ENCODE measurements at regions not wholly inside any gene's neighbourhood (a gene's known extent, or its start where the extent isn't known, plus 50 kb on each side); places are given as distances from the start of the nearest gene placed in this dataset.

DNA sequence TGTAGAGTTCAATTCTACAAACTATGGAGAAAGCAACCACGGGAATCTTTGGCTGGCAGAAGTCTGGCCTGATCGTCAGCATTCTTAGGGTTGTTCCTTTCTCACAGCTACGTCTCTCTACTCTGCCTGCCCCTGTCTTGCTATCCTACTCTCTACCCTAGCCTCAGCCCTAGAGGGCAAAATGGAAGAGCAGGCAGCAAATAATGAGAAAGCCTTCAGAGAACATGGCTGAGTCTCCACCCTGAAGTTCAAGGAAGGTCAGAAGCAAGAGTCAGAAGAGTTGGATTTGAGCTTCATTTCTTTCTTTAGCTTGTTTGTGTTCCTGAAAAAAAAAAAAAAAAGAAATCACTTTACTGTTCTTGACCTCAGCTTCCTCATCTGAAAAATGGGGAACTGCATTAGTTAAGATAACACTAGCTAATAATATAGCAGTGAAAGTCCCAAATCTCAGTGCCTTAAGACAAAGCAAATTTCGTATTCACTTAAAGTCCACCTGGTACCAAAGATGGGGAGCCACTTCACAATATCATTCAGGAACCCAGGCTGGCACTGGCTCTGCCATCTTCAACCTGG, 50.2 kb upstream of the CCND2 start:
- in situ Hi-C loops (cut with HindIII; ENCODE audit: low pct_unique_long_range_greater_than_20kb, low sequenced_read_pairs), result no loop called here

DNA sequence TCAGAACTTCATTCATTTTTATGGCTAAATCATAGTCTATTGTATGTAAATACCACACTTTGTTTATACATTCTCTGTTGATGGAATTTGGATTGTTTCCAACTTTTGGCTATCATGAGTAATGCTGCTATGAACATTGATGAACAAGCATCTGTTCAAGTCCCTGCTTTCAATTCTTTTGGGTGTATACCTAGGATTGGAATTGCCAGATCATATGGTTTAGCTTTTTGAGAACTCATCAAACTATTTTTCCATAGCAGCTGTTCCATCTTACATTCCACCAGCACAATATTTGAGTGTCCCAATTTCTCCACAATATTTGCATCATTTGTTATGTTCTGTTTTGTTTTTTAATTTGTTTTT, 52.3 kb upstream of the CCND2 start:
- DNase-seq (ENCODE audit: low read depth), result no peak
- in situ Hi-C loops (cut with HindIII; ENCODE audit: low pct_unique_long_range_greater_than_20kb, low sequenced_read_pairs), result no loop called here

More for the DNA sequence above, 50.2 kb upstream of the CCND2 start:
- no peak for DNase-seq (ENCODE audit: low read depth)

DNA sequence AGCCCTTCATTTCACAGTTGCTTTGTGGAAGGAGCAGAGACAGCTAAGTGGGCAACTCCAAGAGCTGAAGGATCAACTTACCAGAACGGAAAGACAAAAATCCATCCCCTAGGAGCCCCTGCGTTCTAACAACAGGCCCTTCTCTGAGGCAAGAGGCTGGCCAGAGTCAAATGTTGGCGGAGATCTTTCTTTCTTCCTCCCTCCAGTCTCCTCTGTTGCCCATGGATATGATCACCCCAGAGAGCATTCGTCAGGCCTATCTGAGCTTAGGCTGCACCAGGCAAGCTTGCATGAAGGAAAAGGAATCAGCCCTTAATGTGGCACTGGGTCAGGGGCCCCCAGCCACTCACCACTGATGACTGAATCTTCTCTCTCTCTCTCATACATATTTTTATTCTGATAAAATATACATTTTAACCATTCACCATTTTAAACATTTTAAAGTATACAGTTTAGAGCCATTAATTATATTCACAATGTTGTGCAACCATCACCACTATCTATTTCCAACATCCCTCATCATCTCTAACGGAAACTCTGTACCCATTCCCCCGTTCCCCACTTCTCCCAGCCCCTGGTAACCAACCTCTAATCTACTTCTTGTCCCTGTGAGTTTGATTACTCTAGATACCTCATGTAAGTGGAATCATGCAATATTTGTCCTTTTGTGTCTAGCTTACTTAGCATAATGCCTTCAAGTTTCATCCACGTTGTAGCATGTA, 52.9 kb upstream of the CCND2 start:
- in situ Hi-C loops (cut with HindIII; ENCODE audit: low pct_unique_long_range_greater_than_20kb, low sequenced_read_pairs), result no loop called here

DNA sequence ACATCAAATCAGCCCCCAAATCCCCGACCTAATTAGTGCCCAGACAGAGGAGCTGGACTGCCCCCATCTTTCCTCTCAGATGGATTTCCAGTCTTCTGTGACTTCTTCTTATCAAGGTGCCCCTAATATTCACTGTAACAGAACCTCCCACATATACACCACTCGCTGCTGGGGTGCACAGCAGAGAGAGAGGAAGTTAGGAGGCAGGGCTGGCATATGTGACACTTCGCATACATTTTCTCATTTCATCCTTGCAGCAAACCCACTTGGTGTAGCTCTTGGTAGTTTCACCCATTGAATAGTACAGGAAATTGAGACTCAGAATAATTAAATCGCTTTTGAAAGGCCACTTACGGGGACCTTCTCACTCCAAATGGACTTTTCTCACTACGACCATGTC, 56.5 kb upstream of the CCND2 start:
- in situ Hi-C loops (cut with HindIII; ENCODE audit: low pct_unique_long_range_greater_than_20kb, low sequenced_read_pairs), result no loop called here

More for the DNA sequence above, 52.9 kb upstream of the CCND2 start:
- no peak for DNase-seq (ENCODE audit: low read depth)

DNA sequence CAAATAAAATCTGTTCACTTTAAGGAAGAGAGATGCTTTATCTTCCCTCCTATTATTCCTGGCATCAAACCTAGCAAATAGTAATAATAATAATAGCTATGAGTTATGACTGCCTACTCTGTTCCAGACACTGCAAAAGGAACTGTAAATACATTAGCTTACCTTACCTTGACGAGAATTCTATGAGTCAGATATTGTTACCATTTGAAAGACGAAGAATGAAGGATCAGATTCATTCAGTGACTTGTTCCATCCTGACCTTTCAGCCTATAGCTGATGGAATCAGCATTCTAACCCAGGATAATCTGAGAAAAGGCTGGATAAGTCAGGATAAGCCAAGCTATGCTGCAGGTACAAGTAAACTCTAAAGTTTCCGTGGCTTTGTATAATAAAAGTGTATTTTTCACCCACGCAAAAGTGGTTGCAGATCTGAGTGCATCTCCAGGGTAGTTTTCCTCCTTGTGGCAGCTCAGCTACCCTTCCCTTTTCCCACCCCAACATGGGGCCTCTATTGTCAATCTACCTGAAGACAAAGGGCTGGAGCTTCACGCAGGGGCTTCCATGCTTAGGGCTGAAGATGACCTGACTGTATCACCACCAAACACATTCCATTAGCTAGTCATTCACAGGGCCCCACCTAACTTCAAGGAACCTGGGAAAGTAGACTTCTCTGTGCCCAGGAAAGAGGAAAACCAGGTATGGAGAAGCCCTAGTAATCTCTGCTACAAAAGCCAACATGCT, 57.2 kb upstream of the CCND2 start:
- in situ Hi-C loops (cut with HindIII; ENCODE audit: low pct_unique_long_range_greater_than_20kb, low sequenced_read_pairs), result no loop called here
- DNase-seq (ENCODE audit: low read depth), result no peak

More for the DNA sequence above, 56.5 kb upstream of the CCND2 start:
- DNase-seq (ENCODE audit: low read depth), result no peak

DNA sequence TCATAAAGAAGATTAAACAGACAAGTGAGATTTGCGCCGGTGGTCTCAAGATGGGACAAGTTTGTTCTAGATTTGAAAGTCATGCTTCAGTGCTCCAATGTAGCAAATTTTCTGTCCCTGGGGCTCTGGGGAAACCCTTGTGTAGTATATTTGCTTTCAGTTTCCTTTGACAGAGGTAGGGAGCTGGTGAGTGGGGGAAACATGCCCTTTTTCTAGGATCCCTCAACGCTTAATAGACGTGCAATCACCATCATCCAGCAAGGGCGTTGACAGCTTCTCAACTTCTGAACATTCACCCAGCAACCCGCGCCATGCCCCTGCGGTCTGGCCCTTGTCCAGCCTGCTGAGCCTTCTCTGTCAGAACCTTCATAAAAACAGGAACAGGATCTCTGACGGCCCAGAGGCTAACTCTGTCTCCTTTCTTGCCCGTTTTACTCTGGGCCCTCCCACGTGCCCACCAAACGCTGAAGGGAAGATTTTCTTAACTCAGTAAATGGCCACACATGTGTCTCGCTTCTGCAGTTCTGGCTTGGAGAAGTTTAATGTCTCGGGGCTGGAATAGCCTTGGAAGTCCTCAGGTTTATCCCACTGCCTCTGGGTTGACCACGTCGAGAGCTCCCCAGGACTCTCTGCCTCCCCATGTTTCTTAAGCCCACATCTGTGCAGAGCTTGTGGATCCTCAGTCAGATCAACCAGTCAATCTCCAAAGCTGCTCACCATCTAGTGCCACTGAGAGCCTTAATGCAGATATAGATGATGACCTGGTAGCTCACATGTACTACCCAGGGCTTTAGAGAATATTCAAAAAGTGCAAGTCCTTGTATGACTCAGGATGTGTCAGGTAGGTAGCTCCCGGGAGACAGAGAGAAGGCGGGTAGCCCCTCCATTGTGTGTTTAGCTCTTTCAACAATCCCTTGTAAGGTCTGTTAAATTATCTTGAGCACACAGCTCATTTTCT, 58.1 kb upstream of the CCND2 start:
- no peak for DNase-seq (ENCODE audit: low read depth)
- in situ Hi-C loops (cut with HindIII; ENCODE audit: low pct_unique_long_range_greater_than_20kb, low sequenced_read_pairs), result no loop called here

DNA sequence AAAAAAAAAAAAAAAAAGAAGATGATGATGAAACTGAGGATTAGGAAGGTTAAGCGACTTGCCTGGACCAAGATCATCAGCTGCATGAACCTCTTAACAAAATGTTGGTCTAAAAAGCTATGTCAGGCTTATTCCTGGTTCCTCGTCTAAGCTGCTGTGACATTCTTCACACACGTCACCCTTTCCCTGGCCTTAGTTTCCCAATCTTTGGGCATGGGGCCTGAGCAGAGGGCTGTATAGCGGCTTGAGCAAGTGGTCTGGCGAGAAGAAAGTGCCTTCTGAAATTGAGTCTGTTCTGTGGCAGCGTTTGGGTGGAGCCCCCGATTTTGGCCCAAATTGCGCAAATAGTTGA, 58.7 kb upstream of the CCND2 start:
- DNase-seq (ENCODE audit: low read depth), result no peak
- in situ Hi-C loops (cut with HindIII; ENCODE audit: low pct_unique_long_range_greater_than_20kb, low sequenced_read_pairs), result no loop called here

DNA sequence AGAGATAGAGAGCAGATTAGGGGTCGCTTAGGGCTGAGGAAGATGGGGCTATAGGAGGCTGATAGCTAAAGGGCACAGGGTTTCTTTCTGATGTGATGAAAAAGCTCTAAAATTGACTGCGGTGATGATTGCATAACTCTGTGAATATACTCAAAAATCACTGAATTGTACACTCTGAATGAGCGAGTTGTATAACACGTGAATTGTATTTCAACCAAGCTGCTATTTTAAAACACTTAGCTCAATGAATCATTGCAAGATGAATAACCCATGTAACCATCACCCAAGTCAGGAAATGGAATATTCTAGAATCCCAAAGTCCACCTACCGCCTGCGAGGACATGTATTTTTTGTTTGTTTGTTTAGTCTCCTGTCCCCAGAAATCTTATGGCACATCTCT, 60.1 kb upstream of the CCND2 start:
- DNase-seq (ENCODE audit: low read depth), result no peak
- in situ Hi-C loops (cut with HindIII; ENCODE audit: low pct_unique_long_range_greater_than_20kb, low sequenced_read_pairs), result no loop called here

DNA sequence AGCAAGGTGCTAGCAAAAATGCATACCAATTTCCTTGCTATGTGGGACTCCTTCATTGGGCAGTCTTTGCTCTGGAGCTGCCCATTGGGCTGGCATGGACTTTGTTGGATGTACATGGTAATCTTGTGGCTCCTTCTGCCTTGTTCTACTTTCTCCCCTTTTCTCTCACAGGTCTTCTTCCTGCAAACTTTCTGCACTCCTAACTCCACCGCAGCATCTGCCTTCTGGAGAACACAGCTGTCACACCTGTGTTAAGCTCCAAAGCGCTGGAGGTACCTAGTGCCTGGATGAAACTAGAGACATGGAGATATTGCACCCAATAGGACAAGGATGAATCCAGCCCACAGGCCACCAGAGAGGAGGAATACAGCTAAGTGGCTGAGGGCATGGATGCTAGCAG, 60.7 kb upstream of the CCND2 start:
- in situ Hi-C loops (cut with HindIII; ENCODE audit: low pct_unique_long_range_greater_than_20kb, low sequenced_read_pairs), result no loop called here
- no peak for DNase-seq (ENCODE audit: low read depth)

DNA sequence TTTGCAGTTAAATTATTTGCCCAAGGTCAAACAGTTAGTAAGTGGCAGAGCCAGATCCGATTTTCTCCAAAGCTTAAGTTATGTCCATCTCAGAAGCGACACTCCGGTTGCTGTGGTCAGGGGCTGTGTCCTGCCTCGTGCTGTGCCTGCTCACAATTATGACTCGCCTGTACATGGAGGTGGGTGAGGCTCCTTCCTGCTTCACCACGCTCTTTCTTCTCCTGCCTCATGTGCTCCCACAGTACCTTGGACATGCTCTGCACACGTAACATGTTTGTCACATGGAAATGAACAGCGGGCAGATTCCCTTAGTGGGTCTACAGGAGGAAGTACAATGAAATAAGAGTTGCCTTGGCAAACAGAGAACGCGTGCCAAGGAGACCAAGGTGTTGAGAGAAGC, 62.2 kb upstream of the CCND2 start:
- DNase-seq (ENCODE audit: low read depth), result no peak

DNA sequence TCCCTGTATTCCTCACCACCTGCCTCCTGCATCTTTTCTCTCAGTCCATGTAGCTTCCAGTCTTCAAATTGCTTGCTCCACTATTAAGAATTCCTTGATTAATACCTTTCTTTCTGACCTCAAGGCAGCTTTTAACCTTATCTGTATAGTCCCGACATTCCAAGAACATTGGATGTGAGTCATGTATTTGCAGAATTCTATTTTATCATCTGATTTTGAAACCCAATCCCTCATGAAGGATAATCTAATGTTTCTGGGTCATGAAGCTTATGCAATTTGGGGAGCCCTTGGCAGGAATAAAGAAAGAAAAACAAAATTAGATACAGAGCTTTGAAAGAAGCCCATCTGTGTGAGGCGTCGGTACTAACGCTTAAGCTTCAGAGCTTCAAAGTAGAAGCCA, 63.4 kb upstream of the CCND2 start:
- DNase-seq (ENCODE audit: low read depth), result no peak
- in situ Hi-C loops (cut with HindIII; ENCODE audit: low pct_unique_long_range_greater_than_20kb, low sequenced_read_pairs), result no loop called here

More for the DNA sequence above, 62.2 kb upstream of the CCND2 start:
- in situ Hi-C loops (cut with HindIII; ENCODE audit: low pct_unique_long_range_greater_than_20kb, low sequenced_read_pairs), result no loop called here

DNA sequence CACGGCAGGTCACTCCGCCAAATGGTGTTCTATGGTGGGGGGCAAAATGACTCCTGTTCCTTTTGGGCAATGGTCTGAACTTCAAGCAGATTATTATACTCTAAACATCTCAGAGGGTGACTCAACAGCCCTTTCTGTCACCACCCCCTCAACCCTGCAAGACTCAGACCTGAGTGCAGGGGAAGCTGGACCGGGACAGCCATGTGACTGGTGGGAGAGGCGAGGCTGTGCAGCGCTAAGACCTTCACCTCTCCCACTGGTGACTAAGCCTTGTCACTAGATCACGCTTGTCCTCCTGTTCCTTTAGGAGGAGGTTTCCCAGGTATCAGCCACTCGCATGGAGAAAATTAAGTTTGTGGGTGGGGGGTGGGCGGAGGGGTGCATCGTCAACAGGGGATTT, 67.1 kb upstream of the CCND2 start:
- no peak for DNase-seq (ENCODE audit: low read depth)
- in situ Hi-C loops (cut with HindIII; ENCODE audit: low pct_unique_long_range_greater_than_20kb, low sequenced_read_pairs), result no loop called here

DNA sequence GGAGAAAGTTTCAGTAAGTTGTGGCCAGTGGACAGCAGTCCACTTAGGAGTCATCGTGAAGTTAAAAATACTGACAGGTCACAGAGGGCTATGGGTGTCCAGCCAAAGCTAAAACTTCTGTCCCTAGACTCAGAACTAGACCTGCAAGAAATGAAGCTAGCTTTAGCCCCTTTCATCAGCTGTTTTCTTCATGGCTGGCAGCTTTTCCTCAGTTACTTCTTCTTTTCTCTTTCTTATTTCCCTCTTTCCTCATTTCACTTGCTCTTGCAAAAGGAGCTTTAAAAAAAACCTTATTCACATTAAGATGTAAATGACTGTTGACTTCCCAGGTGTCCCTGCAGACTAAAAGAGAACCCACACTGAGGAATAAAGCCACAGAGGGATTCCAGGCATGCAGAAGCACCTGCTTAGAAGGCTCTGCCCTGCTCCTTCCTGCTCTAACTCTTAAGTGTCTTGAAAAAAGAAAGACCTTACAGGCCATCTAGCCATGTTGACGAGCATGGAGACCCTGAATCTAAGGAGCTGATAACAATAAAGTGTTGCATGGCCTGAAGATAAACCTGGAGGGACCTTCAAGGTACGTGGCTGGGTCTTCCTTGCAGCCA, 69.7 kb upstream of the CCND2 start:
- no peak for DNase-seq (ENCODE audit: low read depth)
- in situ Hi-C loops (cut with HindIII; ENCODE audit: low pct_unique_long_range_greater_than_20kb, low sequenced_read_pairs), result no loop called here

DNA sequence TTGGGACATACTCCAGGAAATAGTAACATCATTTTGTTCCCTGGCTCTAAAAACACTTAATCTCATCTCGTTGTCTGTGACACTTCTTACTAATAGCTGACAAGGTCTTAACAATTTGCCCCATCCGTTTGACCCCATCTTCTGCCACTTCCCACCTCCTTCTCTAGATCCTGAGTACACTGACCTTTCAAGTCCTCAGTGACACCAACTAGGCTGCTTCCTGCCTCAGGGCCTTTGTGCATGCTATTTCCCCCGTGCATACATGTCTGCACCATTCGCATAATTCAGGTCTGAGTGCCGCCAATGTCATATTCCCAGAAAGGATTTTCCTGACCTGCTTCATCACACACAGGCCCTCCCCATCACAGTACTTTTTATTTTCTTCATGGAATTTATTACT, 70.6 kb upstream of the CCND2 start:
- DNase-seq (ENCODE audit: low read depth), result no peak
- in situ Hi-C loops (cut with HindIII; ENCODE audit: low pct_unique_long_range_greater_than_20kb, low sequenced_read_pairs), result no loop called here

DNA sequence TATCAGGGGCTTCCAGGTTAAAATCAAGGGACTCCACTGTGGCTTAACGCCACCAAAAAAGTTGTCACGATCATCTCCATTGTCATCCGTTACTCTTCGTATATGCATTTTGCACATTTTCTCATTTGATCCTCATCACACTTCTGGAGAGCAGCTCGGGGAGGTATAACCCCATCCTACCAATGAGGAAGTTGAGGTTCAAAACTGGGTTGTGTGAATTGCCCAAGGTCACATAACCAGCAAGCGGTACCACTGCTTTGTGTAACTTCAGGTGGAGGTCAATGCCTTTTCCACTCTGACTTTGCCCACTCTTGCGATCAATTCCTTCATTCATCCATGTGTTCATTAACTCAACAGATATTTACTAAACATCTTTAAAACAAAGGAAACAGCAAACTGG, 71.1 kb upstream of the CCND2 start:
- in situ Hi-C loops (cut with HindIII; ENCODE audit: low pct_unique_long_range_greater_than_20kb, low sequenced_read_pairs), result no loop called here
- DNase-seq (ENCODE audit: low read depth), result no peak

DNA sequence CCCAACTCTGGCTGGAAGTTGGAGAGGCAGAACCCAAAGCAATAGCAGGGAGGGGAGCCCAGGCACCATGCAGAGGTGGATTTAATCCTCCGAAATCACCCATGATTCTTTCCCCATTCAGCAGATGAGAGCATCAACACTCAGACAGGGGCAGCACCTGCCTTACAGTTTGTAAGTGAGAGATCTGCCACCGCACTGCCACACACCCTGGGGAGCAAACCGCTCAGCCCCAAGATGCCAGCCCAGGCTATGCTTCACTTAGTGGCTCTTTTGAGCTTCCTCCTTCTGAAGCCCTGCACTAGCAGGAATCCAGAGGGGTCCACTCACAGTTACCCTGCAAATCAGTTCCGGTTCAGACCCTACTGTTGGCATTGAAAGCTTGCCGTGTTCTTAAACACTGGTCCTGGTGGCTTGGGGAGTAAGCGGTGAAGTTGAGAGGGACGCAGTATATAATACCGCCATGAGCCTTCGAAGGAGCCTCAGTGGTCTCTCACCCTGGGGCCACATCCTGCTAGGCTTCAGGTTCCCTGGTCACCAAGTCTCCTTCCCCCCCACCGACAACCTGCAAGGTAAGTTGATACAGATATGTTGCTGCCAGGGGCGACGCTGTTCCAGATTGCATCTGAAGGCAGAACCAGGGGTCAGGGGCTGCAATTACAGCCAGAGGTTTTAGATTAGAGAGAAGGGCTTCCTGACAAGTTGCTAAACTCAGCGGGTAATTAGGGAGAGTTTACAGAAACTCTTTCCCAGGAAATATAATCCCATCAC, 72.0 kb upstream of the CCND2 start:
- no peak for DNase-seq (ENCODE audit: low read depth)
- in situ Hi-C loops (cut with HindIII; ENCODE audit: low pct_unique_long_range_greater_than_20kb, low sequenced_read_pairs), result no loop called here

DNA sequence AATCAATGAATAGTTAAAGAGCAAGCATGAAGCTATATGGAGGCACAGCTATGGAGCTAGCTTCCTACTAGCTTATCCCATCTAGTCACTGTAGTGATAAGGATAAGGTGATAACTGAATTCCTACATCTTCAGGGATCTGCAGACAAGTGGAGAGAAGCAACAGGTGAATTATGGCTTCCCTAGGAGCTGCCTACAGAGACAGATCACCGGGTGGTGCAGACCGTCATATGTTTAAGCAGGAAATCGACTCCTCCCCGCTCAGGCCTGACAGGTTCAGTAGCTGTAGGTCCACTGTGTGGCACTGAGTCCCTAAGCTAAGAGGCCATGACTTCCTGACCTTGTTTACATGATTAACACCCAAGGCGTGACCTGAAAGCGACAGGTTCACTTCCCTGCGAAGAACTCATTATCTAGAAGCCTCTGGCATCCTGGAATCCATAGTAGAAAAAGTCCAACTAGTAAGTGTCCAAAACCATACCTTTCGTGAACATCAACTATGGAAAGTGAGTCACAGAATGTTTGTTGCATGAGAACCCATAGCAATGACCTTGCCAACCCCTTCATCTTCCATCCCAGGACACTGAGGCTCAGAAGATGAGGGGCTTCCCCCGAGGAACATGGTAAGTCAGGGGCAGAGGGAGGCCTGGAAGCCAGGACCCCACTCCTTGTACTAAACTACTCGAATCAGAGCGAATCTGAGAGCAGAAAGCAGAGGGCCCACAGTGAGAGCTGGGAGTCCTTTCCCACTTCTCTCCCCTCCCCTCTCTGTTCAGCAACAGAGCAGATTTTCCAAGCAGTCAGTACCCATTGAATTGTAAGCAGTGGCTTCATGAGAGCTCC, 75.4 kb upstream of the CCND2 start:
- in situ Hi-C loops (cut with HindIII; ENCODE audit: low pct_unique_long_range_greater_than_20kb, low sequenced_read_pairs), result no loop called here
- DNase-seq (ENCODE audit: low read depth), result no peak
